ENCODE measurements at regions not wholly inside any gene's neighbourhood (a gene's known extent, or its start where the extent isn't known, plus 50 kb on each side); places are given as distances from the start of the nearest gene placed in this dataset.
"Not testable (repeated sequence)": the region's sequence is repeated elsewhere in the genome, so short reads cannot be mapped to it uniquely, and the experiment has no call there.

GRCh38 chr6:26720663-26721218 is 61.2 kb upstream of the ZNF322 start:
- DNase-seq; intact Hi-C loops (cut with DNase I); ATAC-seq (ENCODE audit: poor library complexity): not testable (repeated sequence)

GRCh38 chr6:26730019-26730766 is 70.6 kb upstream of the ZNF322 start:
- intact Hi-C loops (cut with DNase I); DNase-seq; ATAC-seq (ENCODE audit: poor library complexity): not testable (repeated sequence)

- ATAC-seq (ENCODE audit: poor library complexity); DNase-seq; intact Hi-C loops (cut with DNase I): not testable (repeated sequence)
Observed at GRCh38 chr6:26734776-26735472, 75.4 kb upstream of the ZNF322 start.

- no peak for DNase-seq
Observed at GRCh38 chr6:26739811-26740210, 80.3 kb upstream of the ZNF322 start.

GRCh38 chr6:26743157-26743821 is 83.7 kb upstream of the ZNF322 start:
- intact Hi-C loops (cut with DNase I), result no loop called here
- DNase-seq, result no peak
- ATAC-seq (ENCODE audit: poor library complexity), result no peak

More at GRCh38 chr6:26739811-26740210, 80.3 kb upstream of the ZNF322 start:
- intact Hi-C loops (cut with DNase I), result no loop called here
- no peak for ATAC-seq (ENCODE audit: poor library complexity)

GRCh38 chr6:26743941-26744699 is 84.6 kb upstream of the ZNF322 start:
- no peak for ATAC-seq (ENCODE audit: poor library complexity)
- intact Hi-C loops (cut with DNase I), result no loop called here
- DNase-seq, result no peak

GRCh38 chr6:26744837-26745282 is 85.3 kb upstream of the ZNF322 start:
- intact Hi-C loops (cut with DNase I); DNase-seq; ATAC-seq (ENCODE audit: poor library complexity): not testable (repeated sequence)

GRCh38 chr6:26745964-26746363 is 86.4 kb upstream of the ZNF322 start:
- ATAC-seq (ENCODE audit: poor library complexity); intact Hi-C loops (cut with DNase I); DNase-seq: not testable (repeated sequence)

- DNase-seq; intact Hi-C loops (cut with DNase I); ATAC-seq (ENCODE audit: poor library complexity): not testable (repeated sequence)
Observed at GRCh38 chr6:26749126-26749758, 89.7 kb upstream of the ZNF322 start.

- intact Hi-C loops (cut with DNase I); DNase-seq; ATAC-seq (ENCODE audit: poor library complexity): not testable (repeated sequence)
Observed at GRCh38 chr6:26749759-26750126, 90.2 kb upstream of the ZNF322 start.

- ATAC-seq (ENCODE audit: poor library complexity), result no peak
- no peak for DNase-seq
- intact Hi-C loops (cut with DNase I), result no loop called here
Observed at GRCh38 chr6:26754212-26754611, 94.7 kb upstream of the ZNF322 start.

- ATAC-seq (ENCODE audit: poor library complexity); intact Hi-C loops (cut with DNase I); DNase-seq: not testable (repeated sequence)
Observed at GRCh38 chr6:26754801-26755200, 95.3 kb upstream of the ZNF322 start.

GRCh38 chr6:26756067-26756805 is 96.7 kb upstream of the ZNF322 start:
- intact Hi-C loops (cut with DNase I); DNase-seq; ATAC-seq (ENCODE audit: poor library complexity): not testable (repeated sequence)

GRCh38 chr6:26766203-26766902 is 106.8 kb upstream of the ZNF322 start:
- DNase-seq; ATAC-seq (ENCODE audit: poor library complexity); intact Hi-C loops (cut with DNase I): not testable (repeated sequence)

- DNase-seq; intact Hi-C loops (cut with DNase I); ATAC-seq (ENCODE audit: poor library complexity): not testable (repeated sequence)
Observed at GRCh38 chr6:26770941-26771666, 111.6 kb upstream of the ZNF322 start.

GRCh38 chr6:26773414-26773813 is 113.9 kb upstream of the ZNF322 start:
- ATAC-seq (ENCODE audit: poor library complexity); intact Hi-C loops (cut with DNase I): not testable (repeated sequence)

More at GRCh38 chr6:26773414-26773813, 113.9 kb upstream of the ZNF322 start:
- not testable (repeated sequence) for DNase-seq
